Urinary bladder (tissue), 3 donors: ENCODE measurements at regions not wholly inside any gene's neighbourhood (a gene's known extent, or its start where the extent isn't known, plus 50 kb on each side); places are given as distances from the start of the nearest gene placed in this dataset.

Experiments
- DNase-seq: peaks from one replicate; pipeline ENCODE4 v3.0.0-alpha.2; 2015; ENCODE audit errors: extremely low spot score
- H3K27ac ChIP-seq: one replicate; pipeline ENCODE4 v1.5.1; 2013; ENCODE audit warnings: low read depth, mild to moderate bottlenecking, moderate library complexity
- H3K36me3 ChIP-seq: one replicate; pipeline ENCODE4 v1.6.1; 2013; ENCODE audit warnings: mild to moderate bottlenecking, moderate library complexity; ENCODE audit not compliant: insufficient read depth
- H3K4me1 ChIP-seq: one replicate; pipeline ENCODE4 v1.6.1; 2013; ENCODE audit warnings: mild to moderate bottlenecking, moderate library complexity; ENCODE audit not compliant: insufficient read depth
- H3K4me3 ChIP-seq: one replicate; pipeline ENCODE4 v1.5.1; 2013; ENCODE audit warnings: low read depth, low read length
- WGBS: extraction: QIAGEN DNeasy Blood & Tissue Kit; methylation state at CpG from one replicate; pipeline ENCODE4 v1.1.7; 2013; 5-methylcytosine and 5-hydroxymethylcytosine counted together
- donor health status: healthy with polysubstance abuse.
- donor health status: healthy.

DNA sequence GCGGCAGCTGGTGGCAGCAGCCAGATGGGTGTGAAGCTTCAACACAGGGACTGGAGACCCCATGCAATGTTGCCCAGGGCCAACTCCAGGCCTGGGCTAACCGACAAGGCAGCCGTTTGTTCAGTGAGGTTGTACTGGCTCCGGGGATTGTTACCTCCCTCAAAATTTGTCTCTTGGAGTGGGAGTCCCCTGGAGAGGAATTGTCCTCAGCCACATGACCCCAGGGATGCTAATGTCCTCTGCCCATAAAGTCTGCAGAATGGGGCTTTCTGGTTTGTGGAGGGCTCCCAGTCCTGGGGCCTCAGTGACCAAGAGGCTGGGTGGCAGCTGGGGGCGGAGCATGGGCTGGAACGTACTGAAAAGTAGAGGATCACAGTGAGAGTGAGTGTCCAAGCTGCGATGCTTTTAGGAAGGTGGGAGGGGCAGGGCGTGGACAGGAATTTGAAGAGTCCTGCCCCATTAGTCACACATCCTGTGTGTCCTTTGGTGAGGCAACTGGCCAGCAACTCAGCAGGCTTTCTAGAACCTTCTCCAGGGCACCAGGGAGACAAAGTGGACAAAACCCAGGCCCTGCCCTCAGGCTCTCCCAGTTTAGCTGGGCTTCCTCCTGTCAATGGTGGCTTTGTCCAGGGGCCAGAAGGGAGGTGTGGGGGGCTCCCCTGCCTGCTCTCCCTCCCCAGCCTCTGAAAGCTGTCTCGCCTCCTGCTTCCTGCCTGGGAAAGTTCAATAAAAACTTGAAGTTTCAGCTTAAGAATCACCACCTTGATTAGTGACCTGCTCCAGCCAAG is 114.0 kb downstream of the NSG2 start:
- no peaks in the 10 kb centered on the region for H3K4me1 ChIP-seq
- no peaks in the 10 kb centered on the region for H3K36me3 ChIP-seq
- 70% methylated on average over 9 of the region's 9 CpGs for WGBS
- H3K4me3 ChIP-seq, result no peak overlapping the region
- no peak overlapping the region for H3K27ac ChIP-seq
- no peak for DNase-seq

DNA sequence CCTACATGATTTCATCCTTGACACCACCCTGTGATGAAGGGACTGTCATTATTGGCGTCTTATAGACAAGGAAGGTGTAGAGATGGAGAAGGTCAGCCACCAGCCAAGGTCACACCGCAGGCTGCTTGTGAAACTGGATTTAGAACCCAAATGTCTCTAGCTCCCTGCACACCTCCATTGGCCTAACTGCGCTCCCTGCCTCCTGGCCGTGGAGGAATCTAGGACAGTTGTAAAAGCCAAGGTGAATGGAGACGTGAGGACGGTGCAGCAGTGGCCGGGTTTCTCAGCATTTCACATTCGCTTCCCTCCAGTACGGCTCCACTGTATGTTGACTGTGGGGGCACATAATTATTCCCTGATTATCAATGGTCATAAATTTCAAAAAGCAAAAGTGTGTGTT is 119.9 kb downstream of the NSG2 start:
- H3K4me3 ChIP-seq, result no peak overlapping the region
- no peak overlapping the region for H3K27ac ChIP-seq
- no peak for DNase-seq
- H3K4me1 ChIP-seq, result no peaks in the 10 kb centered on the region
- H3K36me3 ChIP-seq, result no peaks in the 10 kb centered on the region
- WGBS, result 90% methylated on average over 9 of the region's 9 CpGs

DNA sequence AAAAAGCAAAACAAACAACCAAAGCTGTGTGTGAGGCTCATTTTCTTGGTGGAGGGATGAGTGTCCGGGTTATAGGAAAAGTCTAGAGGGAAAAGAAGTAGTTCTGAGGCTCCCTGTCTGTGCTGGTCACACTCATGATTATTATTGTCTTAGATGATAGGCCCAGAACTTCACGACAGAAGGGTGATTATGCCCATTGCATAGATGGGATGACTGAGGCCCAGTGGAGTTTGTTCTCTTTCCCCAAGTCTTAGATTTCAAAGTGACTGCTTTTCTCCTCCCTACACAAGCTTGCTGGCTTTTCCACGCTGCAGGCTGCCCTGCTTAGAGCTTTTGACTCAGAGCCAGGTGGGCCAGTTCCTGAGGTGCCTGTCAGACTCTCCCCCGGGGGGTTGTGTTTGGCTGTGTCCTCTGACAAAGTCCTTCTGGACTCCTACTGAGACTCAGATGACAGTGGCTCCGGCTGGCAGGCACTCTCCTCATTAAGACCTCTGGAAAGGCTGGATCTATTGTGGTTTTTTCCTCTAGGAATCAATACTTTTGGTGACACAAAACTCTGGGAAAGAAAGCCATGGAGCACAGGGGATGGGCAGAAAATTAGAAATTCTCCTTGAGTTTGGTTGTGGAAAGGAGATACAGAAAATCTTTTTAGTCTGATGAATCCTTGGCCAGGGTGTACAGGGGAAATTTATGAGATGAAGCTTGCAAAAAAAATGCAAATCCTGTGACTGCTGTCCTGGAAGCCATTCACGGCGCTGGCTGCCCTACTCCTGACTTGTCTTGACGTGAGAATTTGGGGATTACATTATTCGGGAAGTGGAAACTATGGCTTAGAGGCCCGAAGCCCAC is 120.9 kb downstream of the NSG2 start:
- H3K4me1 ChIP-seq, result no peaks in the 10 kb centered on the region
- H3K27ac ChIP-seq, result no peak overlapping the region
- 42% methylated on average over 10 of the region's 10 CpGs for WGBS
- no peak for DNase-seq
- no peaks in the 10 kb centered on the region for H3K36me3 ChIP-seq
- H3K4me3 ChIP-seq, result no peak overlapping the region

DNA sequence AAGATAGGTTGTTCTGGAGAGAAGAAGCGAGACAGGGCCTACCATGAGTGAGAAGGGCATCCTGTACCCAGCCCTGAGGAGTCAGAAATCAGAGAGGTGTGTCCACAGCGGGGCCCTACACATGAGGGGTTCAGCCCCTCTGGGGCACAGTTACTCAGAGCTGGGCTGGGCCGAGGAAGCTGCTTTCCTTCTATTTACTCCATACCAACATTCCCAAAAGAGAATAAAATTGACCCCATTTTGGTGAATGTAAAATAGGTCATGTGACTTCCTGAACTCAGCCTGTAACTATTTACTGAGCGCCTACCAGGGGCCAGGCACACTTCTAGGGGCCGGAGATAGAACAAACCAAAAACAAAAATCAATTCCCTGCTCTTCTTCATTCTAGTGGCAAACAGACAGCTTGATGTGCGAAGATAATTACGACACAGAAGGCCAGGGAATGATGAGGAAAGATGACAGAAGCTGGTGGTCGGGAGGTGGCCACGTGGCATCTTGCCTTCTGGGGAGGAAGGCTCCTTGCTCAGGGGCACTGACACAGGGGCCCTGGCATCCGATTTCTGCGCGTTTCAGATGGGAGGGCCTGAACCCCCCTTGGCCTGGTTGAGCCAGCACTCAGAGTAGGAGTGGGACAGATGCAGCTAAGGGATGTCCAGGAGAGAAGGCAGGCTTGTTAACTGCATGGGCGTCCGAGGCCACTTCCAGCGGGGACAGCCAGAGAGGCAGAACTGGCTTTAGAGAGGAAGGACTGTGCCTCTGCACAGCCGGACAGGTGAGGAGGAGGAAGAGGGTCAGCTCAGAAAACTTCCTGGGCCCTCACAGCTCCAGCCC is 121.8 kb downstream of the NSG2 start:
- Histone ChIP-seq H3K4me1 (no peaks in the 10 kb centered on the region), H3K36me3 (no peaks in the 10 kb centered on the region), H3K4me3 (no peak overlapping the region), H3K27ac (no peak overlapping the region)
- DNase-seq, result no peak
- WGBS, result 84% methylated on average over 16 of the region's 16 CpGs

DNA sequence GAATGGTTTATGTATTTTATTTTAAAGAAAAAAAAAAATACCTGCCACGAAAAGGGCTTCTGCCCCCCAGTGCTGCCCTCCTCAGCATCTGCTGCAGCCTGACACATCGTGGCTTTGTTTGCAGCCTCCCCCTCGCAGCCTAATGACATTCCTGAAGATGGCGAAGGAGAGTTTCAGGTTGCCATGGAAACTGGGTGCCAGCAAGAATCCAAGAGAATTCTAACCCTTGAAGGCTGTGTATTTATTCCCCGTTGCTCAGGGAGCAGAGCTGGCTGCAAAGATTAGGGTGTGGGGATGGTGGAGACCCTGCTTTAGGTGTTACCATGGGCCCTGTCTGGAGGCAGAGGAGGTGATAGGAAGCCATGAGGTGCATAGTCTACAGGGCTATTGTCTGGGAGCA is 126.6 kb downstream of the NSG2 start:
- H3K36me3 ChIP-seq, result no peaks in the 10 kb centered on the region

DNA sequence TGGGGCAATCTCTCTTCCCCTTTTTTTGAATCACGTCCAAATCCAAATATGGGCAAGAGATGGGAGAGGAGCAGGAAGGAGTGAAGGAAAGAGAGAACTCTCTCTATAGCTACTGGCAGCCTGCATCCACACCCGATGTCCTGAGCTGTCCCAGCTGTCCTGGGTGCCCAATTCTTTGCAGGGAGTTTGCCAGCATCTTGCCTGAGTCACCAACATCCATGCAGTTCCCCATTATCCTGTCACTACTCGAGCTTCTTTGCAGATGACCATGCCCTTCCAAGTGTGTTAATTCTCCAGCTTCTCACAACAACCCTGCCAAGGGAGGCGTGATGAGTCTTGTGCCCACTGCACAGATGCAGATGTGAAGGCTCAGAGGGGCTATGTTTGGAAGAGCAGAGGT is 127.1 kb downstream of the NSG2 start:
- Histone ChIP-seq H3K27ac (no peak overlapping the region), H3K4me1 (no peaks in the 10 kb centered on the region), H3K4me3 (no peak overlapping the region), H3K36me3 (no peaks in the 10 kb centered on the region)
- WGBS, result 47% methylated on average over 4 of the region's 4 CpGs
- DNase-seq, result no peak

More for the DNA sequence above, 126.6 kb downstream of the NSG2 start:
- H3K27ac ChIP-seq, result no peak overlapping the region
- WGBS, result 33% methylated on average over 5 of the region's 5 CpGs
- DNase-seq, result no peak
- no peaks in the 10 kb centered on the region for H3K4me1 ChIP-seq
- H3K4me3 ChIP-seq, result no peak overlapping the region

DNA sequence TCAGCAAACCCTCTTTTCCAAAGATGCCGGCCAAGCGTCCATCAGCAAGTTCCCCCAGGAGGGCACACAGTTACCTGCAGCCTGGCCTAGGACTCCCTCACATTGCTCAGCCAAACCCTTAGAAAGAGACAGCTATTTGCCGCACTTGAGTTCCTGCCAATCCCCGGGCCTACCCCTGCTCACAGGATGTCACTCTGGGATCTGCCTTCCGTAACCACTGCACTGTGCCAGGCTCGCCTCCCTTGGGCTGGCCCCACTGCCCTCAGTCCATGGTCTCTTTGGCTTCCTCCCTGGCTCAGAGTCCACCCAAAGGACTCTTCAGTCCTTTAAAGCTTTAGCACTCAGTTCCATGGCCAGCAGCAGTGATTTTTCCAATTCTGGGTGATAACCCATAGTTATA is 128.3 kb downstream of the NSG2 start:
- Histone ChIP-seq H3K4me3 (no peak overlapping the region), H3K27ac (no peak overlapping the region), H3K36me3 (no peaks in the 10 kb centered on the region), H3K4me1 (no peaks in the 10 kb centered on the region)
- DNase-seq, result no peak
- WGBS, result 86% methylated on average over 6 of the region's 6 CpGs

DNA sequence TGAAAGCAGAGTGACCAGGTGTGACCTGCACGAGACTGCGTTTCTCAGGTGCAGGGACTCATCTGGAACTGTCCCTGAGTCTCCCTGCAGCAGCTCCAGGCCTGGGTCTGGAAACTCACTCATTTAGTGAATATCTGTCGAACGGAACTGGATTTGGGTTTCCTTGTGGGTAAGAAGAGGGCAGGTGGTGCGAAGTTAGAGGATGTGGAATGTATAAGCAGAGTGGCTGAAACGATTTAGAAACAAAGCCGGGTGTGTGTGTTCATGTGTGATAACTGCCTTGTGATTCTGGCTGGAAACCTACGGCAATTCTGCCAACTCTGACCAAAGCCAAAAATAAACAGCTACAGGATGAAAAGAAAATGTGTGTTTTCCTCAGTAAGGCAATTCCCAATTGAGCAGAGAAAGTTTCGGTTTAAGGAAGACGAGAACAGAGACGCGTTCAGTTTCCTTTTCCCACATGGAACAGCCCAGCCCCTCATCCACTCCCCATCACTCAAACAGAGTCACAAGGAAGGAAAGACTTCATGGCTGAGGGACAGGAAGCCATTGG is 130.3 kb downstream of the NSG2 start:
- Histone ChIP-seq H3K36me3 (no peaks in the 10 kb centered on the region), H3K27ac (no peak overlapping the region), H3K4me1 (no peaks in the 10 kb centered on the region), H3K4me3 (no peak overlapping the region)
- WGBS, result 39% methylated on average over 12 of the region's 12 CpGs
- DNase-seq, result peak; percentile 6

DNA sequence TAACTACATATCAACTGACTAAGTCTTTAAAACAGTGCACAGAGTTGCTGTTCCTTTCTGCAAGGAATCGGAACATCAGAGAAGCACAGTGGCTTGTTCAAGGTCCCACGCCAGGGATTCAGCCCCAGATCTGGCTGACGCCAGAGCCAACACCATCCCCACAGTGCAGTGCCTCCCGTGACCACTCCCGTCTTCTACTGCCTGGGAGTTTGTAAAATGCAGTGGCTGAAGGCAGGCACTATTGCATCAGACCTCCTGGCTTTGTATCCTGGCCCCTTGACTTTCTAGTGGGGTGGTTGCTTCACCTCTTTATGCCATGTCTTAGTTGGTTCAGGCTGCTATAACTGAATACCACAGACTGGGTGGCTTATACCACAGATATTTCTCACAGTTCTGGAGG is 131.0 kb downstream of the NSG2 start:
- H3K4me1 ChIP-seq, result no peaks in the 10 kb centered on the region

DNA sequence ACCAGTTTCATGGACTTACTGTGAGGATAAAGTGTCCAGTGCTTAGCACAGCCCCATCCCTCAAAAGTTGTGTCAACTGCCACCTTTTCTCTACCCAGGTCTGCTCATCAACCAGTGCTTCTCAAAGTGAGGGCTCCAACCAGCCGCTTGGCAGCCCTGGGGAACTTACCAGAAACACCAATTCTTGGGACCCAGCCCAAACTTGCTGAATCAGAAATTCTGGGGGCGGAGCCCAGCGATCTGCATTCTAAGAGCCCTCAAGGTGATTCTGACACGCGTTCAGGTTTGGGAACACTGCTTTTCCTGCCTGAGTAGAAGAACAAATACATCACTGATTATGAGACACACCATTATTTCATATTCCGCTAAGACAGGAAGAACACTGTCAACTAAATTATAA is 132.0 kb downstream of the NSG2 start:
- no peak for DNase-seq
- H3K4me1 ChIP-seq, result no peaks in the 10 kb centered on the region
- WGBS, result 86% methylated on average over 6 of the region's 6 CpGs
- H3K27ac ChIP-seq, result no peak overlapping the region
- H3K4me3 ChIP-seq, result no peak overlapping the region
- no peaks in the 10 kb centered on the region for H3K36me3 ChIP-seq

More for the DNA sequence above, 131.0 kb downstream of the NSG2 start:
- Histone ChIP-seq H3K4me3 (no peak overlapping the region), H3K36me3 (no peaks in the 10 kb centered on the region), H3K27ac (no peak overlapping the region)
- WGBS, result 74% methylated on average over 5 of the region's 5 CpGs
- no peak for DNase-seq

DNA sequence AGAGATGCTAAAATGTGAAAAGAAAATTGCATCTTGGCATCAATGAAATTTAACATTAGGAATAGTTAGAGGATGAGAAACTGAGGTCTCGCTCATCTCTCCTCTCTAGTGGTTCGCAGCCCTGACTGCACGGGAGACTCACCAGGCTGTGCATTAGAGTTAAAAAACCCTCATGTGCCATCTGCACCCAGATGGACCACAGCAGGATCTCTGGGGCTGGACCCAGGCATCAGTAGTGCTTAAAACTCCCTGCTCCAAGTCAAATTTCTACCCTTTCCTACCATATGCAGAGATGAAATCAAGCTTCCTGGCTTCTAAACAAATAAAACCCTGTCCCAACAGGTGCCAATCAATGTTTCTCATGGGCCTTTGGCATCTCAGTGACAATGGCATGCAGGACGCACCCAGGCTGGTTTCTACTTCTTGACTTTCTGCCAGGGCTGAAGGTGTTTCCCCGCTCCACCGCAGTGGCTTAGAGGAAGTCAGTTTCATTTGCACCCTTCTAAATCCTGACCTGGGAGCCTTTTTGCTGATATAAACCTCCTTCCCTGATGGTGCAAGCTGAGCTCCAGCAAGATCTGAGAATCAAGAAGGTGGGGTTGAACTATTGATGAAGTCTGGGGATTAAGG is 132.6 kb downstream of the NSG2 start:
- no peak for DNase-seq
- Histone ChIP-seq H3K4me3 (no peak overlapping the region), H3K27ac (no peak overlapping the region), H3K4me1 (no peaks in the 10 kb centered on the region), H3K36me3 (no peaks in the 10 kb centered on the region)
- WGBS, result 89% methylated on average over 6 of the region's 6 CpGs

DNA sequence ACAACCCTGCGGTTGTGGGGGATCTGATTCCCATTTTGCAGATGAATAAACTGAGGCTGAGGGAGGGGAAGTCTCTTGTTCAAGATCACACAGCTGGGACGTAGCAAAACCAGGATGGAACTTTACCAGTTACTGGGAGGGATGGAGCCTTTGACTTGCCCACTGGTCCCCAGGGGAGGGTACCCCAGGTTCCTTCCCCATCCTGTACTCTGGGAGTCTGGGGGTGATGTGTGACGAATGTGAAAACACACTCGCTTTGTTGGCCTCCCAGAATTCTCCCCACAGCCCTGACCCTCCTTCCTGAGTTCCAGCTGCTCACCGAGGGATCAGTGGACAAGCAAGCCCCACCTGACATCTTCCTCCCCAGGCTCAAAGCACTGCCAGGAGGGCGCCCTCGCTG is 135.1 kb downstream of the NSG2 start:
- no peaks in the 10 kb centered on the region for H3K4me1 ChIP-seq
- no peak overlapping the region for H3K4me3 ChIP-seq
- WGBS, result 73% methylated on average over 7 of the region's 7 CpGs
- no peaks in the 10 kb centered on the region for H3K36me3 ChIP-seq
- no peak overlapping the region for H3K27ac ChIP-seq
- no peak for DNase-seq

DNA sequence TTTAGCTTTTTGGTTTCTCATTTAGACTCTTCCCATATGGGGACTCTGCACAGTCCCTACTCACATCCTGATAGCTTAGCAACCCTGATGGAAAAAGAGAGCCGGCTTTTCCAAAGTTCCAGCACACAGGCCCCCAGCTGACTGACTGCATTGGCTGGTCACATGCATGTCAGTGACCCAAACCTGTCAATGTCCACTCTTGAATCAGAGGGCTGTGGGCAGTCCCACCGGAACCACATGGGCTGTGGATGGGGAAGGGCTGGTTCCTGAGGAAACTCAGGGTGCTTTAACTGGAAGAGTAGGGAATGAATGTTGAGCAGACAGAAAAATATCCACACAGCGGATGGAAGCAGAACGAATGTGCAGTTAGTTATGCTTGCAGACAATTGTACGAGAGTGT is 136.6 kb downstream of the NSG2 start:
- no peak overlapping the region for H3K4me3 ChIP-seq
- H3K4me1 ChIP-seq, result no peaks in the 10 kb centered on the region
- H3K36me3 ChIP-seq, result no peaks in the 10 kb centered on the region
- 87% methylated on average over 5 of the region's 5 CpGs for WGBS
- no peak overlapping the region for H3K27ac ChIP-seq
- no peak for DNase-seq
